Thyroid gland (tissue), 4 donors: ENCODE measurements at regions not wholly inside any gene's neighbourhood (a gene's known extent, or its start where the extent isn't known, plus 50 kb on each side); places are given as distances from the start of the nearest gene placed in this dataset.

Experiments
- CTCF ChIP-seq, 6 experiments: fragments of 200-600 bp in 3 of 6; fragments of 450-650 bp in 3 of 6; sonication (generic) in 3 of 6; IDR thresholded peaks; one replicate each; pipeline ENCODE4 v1.5.1; 2016 to 2019; ENCODE audit warnings: antibody characterized with exemption in 6 of 6, mild to moderate bottlenecking in 2 of 6, inconsistent platforms in 1 of 6, moderate library complexity in 1 of 6
- POLR2A ChIP-seq, 2 donors: fragments of 450-650 bp; IDR thresholded peaks; one replicate each; pipeline ENCODE4 v1.6.1; 2017; ENCODE audit warnings: antibody characterized with exemption in 2 of 2, mild to moderate bottlenecking in 2 of 2, moderate library complexity in 1 of 2

GRCh38 chrX:943035-943434 is 269.4 kb downstream of the CRLF2 start:
- no peak for TF ChIP-seq CTCF (IDR thresholded peaks at IDR 0.05)
- no peak for TF ChIP-seq POLR2A (IDR thresholded peaks at IDR 0.05)
